ENCODE measurements at regions not wholly inside any gene's neighbourhood (a gene's known extent, or its start where the extent isn't known, plus 50 kb on each side); places are given as distances from the start of the nearest gene placed in this dataset.

DNA sequence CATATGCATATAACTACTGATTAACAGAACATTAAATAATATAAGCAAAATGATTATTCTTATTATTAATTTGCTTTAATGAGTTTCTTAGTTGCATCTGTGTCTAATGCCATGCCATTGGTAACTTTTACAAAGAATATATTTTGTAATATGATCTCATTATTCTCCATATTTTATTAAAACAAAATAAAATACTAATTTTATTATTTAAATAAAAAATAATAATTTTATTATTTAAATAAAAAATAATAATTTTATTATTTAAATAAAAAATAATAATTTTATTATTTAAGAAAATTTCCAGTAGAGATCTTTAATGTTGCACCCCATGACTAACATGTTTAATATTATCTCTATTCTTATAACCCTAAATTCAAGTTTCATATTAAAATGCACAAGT lies 771.1 kb downstream of the NR2F2 start:
- TF ChIP-seq, protein P1, sequence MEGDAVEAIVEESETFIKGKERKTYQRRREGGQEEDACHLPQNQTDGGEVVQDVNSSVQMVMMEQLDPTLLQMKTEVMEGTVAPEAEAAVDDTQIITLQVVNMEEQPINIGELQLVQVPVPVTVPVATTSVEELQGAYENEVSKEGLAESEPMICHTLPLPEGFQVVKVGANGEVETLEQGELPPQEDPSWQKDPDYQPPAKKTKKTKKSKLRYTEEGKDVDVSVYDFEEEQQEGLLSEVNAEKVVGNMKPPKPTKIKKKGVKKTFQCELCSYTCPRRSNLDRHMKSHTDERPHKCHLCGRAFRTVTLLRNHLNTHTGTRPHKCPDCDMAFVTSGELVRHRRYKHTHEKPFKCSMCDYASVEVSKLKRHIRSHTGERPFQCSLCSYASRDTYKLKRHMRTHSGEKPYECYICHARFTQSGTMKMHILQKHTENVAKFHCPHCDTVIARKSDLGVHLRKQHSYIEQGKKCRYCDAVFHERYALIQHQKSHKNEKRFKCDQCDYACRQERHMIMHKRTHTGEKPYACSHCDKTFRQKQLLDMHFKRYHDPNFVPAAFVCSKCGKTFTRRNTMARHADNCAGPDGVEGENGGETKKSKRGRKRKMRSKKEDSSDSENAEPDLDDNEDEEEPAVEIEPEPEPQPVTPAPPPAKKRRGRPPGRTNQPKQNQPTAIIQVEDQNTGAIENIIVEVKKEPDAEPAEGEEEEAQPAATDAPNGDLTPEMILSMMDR (IDR thresholded peaks at IDR 0.05; ENCODE audit: low read depth, low read length, poor library complexity, severe bottlenecking), result no peak
- TF ChIP-seq EZH2phosphoT487 (IDR thresholded peaks at IDR 0.05; ENCODE audit: borderline replicate concordance, low read length), result no peak

DNA sequence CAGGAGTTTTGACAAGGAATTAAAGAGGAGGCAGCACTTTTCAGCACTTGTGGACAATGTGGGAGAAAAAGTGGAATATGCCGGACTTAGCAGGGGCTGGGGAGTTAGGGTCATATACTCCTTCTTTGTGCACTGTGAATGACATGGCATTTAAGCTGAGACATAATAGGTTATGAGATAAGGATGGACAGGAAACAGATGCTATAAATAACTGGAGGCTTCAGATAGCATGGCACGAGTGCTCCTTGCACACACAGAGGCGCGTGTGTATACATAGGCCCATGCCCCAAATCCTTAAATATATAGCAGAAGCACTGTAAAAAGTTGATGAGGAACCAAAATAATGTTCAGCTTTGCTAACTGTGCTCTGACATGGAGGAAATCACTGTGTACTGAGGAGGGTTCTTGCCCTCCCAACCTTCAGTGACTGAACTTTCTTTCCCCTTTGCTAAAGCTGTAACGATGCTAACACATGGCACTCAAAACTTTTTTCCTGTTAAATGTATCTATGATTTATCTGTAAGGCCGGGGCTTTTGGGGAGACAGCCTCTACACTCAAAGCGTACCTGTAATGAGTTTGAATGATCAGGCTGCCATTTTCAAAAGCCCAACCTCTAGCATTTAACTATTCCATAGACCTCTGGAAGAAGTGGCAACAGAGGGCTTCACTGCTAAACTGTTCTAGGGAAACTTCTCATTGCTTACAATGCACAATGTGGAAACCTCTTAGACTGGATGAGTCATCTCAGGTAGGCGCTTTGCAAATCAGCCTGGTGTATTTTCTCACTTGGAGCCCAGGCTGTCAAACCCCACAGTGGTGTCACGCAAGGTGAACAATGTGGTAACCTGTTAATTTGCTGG lies 784.6 kb downstream of the NR2F2 start:
- no peaks in the 10 kb centered on the region for H3K9me3 ChIP-seq (ENCODE audit: control insufficient read depth, insufficient read depth, low read length)
- no peaks in the 10 kb centered on the region for H3K27me3 ChIP-seq (ENCODE audit: control insufficient read depth, low read length)
- no peaks in the 10 kb centered on the region for H4K20me1 ChIP-seq (ENCODE audit: control insufficient read depth, insufficient read depth, low read depth, low read length)
- no peaks in the 10 kb centered on the region for H3K79me2 ChIP-seq (ENCODE audit: control insufficient read depth, low read length)
- no peaks in the 10 kb centered on the region for H3K36me3 ChIP-seq (ENCODE audit: control insufficient read depth, low read length)
- H3K27ac ChIP-seq (ENCODE audit: low read depth, low read length), result no peak overlapping the region
- no peaks in the 10 kb centered on the region for H3K9me2 ChIP-seq (replicated peaks; ENCODE audit: control insufficient read depth, low read length)
- H3K4me1 ChIP-seq (ENCODE audit: control insufficient read depth, low read length), result no peaks in the 10 kb centered on the region
- no peaks in the 10 kb centered on the region for H3F3A ChIP-seq (ENCODE audit: control insufficient read depth, insufficient read depth)
- H3K4me2 ChIP-seq (ENCODE audit: low read length), result no peak overlapping the region
- H3K4me3 ChIP-seq (ENCODE audit: low read length), result no peak overlapping the region
- TF ChIP-seq, protein P1 (IDR thresholded peaks at IDR 0.05; ENCODE audit: low read depth, low read length, poor library complexity, severe bottlenecking), result no peak
- TF ChIP-seq EZH2phosphoT487 (IDR thresholded peaks at IDR 0.05; ENCODE audit: borderline replicate concordance, low read length), result no peak

More for the DNA sequence above, 771.1 kb downstream of the NR2F2 start:
- no peaks in the 10 kb centered on the region for H3K9me3 ChIP-seq (ENCODE audit: control insufficient read depth, insufficient read depth, low read length)
- no peaks in the 10 kb centered on the region for H3K36me3 ChIP-seq (ENCODE audit: control insufficient read depth, low read length)
- no peaks in the 10 kb centered on the region for H3K4me1 ChIP-seq (ENCODE audit: control insufficient read depth, low read length)
- no peaks in the 10 kb centered on the region for H4K20me1 ChIP-seq (ENCODE audit: control insufficient read depth, insufficient read depth, low read depth, low read length)
- no peaks in the 10 kb centered on the region for H3K9me2 ChIP-seq (replicated peaks; ENCODE audit: control insufficient read depth, low read length)
- no peaks in the 10 kb centered on the region for H3F3A ChIP-seq (ENCODE audit: control insufficient read depth, insufficient read depth)
- no peaks in the 10 kb centered on the region for H3K79me2 ChIP-seq (ENCODE audit: control insufficient read depth, low read length)
- H3K4me2 ChIP-seq (ENCODE audit: low read length), result no peak overlapping the region
- H3K27ac ChIP-seq (ENCODE audit: low read depth, low read length), result no peak overlapping the region
- no peak overlapping the region for H3K4me3 ChIP-seq (ENCODE audit: low read length)
- H3K27me3 ChIP-seq (ENCODE audit: control insufficient read depth, low read length), result no peaks in the 10 kb centered on the region

DNA sequence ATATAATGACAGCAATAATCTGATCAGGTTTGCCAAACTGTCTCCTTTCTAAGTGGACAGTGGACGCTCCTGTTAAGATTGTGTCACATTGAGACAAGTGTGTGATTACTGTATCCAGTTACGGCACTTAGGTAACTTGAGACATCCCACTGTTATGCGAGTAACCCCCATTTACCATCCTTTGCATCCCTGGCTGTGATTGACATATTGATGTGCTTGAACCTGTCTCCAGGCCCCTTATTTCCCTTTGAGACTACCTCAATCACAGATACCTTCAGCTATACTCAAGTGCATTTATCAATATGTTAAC lies 785.2 kb downstream of the NR2F2 start:
- no peak for TF ChIP-seq EZH2phosphoT487 (IDR thresholded peaks at IDR 0.05; ENCODE audit: borderline replicate concordance, low read length)
- TF ChIP-seq, protein P1 (IDR thresholded peaks at IDR 0.05; ENCODE audit: low read depth, low read length, poor library complexity, severe bottlenecking), result no peak
- Histone ChIP-seq H3K4me1 (ENCODE audit: control insufficient read depth, low read length) (no peaks in the 10 kb centered on the region), H3K9me3 (ENCODE audit: control insufficient read depth, insufficient read depth, low read length) (no peaks in the 10 kb centered on the region)

More for the DNA sequence above, 785.2 kb downstream of the NR2F2 start:
- Histone ChIP-seq H3K27ac (ENCODE audit: low read depth, low read length) (no peak overlapping the region), H3K36me3 (ENCODE audit: control insufficient read depth, low read length) (no peaks in the 10 kb centered on the region), H3K27me3 (ENCODE audit: control insufficient read depth, low read length) (no peaks in the 10 kb centered on the region), H3K9me2 (replicated peaks; ENCODE audit: control insufficient read depth, low read length) (no peaks in the 10 kb centered on the region), H3K79me2 (ENCODE audit: control insufficient read depth, low read length) (no peaks in the 10 kb centered on the region), H3F3A (ENCODE audit: control insufficient read depth, insufficient read depth) (no peaks in the 10 kb centered on the region), H4K20me1 (ENCODE audit: control insufficient read depth, insufficient read depth, low read depth, low read length) (no peaks in the 10 kb centered on the region), H3K4me2 (ENCODE audit: low read length) (no peak overlapping the region), H3K4me3 (ENCODE audit: low read length) (no peak overlapping the region)
